GM19467 (cell line): ENCODE measurements at regions not wholly inside any gene's neighbourhood (a gene's known extent, or its start where the extent isn't known, plus 50 kb on each side); places are given as distances from the start of the nearest gene placed in this dataset.

Experiments
- ATAC-seq: cut with Tn5 transposase; IDR thresholded peaks from one replicate; pipeline ENCODE4 v1.9.1; 2021; ENCODE audit warnings: mild to moderate bottlenecking, moderate library complexity; ENCODE audit not compliant: unreplicated experiment

DNA sequence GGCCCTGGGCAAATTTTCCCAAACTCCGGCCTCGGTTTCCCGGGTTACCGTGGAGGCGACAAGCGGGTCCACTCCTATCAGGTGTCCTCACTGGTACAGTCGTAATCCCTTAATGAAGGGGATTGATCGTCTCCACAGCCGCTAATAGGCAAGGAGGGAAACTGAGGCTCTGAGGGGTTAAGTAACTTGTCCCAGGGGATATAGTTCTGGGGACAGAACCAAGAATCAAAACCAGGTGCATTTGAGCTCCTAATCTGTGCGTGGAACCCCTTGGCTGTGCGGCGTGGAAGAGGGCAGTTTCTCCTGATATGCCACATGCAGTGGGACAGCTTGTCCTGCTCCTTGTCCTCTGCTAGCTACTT, 157.2 kb downstream of the CYRIA start:
- ATAC-seq = no peak

DNA sequence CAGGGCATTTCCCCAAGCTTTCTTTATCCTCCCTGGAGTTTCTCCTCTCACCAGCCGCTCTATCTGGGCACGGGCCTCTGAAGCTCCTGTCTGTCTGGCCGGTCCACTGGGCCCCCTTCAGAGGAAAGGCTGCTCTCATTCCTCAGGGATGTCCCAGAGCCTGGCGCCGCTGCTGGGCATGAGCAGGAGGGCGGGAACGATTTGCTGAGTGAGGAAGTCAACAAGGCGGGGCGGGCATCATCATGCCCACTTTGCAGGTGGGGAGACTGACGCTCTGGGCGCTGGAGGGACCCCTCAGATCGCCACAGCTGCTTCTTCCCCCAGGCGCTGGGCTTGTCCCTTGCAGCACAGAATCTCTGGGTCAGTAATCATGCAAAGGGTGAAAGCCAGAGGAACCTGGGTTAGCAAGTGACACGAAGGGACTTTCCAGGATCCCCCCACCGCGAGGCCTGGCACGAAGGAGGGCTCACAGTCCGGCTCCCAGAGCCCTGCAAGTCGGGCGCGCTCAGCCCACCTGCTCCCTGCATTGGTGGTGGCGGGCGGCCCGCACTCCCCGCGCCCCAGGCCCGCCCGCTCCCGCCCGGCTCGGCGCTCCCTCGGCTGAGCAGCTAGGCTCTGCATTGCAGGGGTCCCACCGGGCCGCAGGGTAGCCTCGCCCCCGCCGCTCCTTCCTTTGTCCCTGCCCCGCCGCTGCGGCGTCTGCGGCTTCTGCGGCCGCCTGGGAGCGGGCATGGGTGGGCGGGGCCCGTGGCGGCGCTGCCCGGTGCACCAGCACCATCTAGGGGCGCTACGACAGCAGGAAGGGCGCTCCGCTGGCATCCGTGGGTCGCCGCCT, 157.8 kb downstream of the CYRIA start:
- ATAC-seq = no peak

DNA sequence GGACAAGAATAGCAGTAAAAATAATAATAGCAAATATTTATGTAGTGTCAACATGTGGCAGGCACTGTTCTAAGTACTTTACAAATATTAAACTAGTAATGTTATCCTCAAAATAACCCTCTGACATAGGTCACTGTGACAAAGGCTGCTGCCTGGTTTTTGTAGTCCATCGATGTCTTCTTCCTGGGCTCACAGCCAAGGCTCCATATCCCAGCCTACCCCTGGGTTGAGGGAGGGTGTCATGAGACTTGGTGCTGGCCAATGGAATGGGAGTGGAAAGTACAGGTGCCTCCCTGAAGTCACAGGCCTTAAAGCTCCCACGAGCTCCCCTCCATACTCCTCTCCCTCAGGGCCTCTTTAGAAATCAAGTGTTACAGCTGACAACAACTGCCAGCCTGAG, 159.3 kb downstream of the CYRIA start:
- ATAC-seq = no peak

DNA sequence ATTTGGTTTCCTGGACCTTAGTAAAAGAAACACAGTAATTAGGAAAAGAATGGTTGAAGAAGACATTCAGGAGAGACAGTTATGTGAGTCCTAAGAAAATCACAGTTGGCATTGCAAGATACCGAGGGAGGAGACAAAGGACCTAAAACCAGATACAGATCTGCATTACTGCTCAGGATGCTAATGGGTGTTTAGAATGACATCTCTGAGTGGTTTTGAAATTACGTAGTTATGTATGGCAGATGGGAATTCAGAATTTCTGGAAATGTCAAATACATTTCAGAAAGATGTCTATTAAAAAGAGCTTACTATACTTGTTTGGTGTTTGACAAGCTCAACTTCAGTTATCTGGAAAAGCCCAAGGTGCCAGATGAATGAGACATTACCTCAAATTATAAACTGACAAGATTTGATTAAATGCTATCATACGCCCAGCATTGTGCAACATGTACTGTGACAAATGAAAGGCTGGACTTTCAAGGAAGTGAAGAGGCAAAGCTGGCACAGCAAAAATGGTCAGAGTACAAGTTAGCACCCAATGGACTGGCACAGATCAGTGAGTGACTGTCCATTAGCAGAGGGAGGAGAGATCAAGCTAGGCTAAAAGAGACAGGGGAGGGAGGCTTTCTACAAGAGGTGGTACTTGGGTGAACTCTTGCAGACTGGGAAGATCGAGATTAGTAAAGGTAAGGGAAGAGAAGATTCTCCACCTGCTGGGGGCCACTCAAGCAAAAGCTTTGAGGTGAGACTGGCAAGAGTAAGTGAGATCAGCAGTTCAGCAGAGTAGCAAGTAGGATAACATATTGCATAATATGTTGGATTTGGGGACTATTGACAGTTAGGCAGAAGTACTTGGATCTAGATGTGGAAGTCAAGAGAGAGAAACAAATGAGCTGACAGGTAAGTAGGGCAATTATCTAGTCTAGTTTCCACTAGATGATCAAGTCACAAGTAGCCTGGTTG, 168.9 kb downstream of the CYRIA start:
- no peak for ATAC-seq

DNA sequence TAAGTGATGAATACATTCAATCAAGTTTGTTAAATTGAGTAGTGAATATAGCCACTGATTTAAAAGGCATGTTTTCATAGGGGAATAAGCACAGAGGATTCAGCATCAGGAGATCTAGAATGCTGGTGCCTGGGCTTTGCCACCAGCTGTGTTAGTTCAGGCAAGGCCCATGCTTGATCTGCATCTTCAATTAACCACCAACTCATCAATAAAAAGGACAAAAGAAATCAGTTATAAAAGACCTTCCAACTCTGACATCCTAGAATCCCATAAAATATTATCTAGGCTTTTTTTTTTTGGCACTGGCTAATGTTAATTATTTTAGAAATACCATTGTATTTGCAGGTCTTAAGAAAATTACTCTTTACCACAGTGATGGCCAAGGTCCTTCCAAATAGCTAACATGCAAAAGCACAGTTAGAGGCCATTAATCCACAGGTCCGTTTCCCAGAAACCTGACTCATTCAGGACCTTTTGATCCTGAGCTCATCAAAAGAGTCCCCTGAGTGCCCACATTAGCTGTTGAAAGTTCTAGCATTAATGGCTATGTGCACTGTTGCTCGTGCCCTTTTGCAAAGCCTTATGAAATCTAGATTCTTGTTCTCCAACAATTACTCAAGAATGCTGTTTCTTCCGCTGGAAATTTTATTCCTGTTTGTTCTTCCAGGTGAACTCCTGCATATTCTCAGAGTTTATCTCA, 170.0 kb downstream of the CYRIA start:
- ATAC-seq = no peak

DNA sequence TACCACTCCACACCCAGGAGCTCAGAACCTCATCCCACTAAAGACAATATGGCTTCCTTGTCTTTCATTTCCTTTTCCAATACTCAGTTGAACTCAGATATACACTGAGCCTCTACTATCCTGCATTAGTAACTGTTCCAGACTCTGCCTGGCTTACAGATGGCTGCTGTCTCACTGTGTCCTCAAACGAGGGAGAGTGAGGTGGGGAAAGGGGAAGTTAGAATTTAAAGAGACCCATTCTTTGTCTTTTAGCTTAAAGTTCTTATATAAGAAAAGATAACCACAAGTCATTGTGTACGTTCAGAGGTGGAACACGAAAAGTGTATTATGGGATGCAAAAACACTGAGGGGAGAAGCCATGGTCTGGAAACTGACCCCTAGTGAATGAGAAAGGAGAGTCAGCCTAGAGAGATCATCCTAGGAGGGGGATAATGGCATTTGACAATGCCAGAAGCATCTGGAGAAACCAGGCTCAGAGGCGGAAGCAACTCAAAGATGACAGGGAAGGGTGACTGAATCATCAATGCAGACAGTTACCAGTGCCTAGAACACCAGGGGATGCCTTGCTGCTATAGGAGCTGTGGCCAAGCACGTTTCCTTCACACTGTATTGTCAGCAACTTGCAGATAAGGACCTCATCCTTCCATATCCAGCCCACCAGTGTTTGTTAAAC, 170.7 kb downstream of the CYRIA start:
- ATAC-seq = no peak

DNA sequence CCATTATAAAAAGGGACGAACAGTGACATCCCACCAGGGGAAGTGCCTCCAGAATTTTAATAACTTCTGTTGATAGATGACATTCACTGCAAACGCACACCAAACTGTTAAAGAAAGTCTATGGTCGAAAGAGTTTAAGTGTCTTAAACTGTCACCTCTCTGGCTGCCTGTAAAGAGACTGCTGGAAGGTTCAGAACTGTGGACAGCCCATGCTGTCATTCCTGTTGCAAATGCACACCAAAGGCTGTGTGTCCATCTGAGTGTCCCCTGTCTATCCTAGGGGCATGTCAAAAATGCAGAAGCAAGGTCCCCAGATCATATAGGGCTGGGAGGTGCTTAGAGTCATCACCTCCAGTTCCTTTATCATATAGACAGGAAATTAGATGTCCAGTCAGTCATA, 171.8 kb downstream of the CYRIA start:
- no peak for ATAC-seq

DNA sequence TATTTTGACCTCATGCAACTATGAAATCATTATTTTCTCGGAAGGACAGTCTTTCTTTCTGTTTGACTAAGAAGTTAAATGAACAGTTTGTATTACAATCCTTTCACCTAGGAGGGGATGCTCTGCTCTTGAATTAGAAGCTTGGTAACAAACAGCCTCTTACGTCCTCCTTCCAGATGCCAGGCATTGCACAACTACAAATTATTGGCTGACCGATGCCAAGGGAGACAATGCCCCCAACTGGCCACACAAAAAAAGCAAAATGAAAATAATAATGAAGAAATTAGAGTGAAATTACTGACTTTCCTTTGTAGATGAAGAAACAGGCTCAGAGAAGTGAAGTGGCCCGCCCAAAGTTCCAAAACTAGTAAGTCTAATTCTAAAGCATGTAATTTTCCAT, 177.9 kb downstream of the CYRIA start:
- ATAC-seq = no peak

DNA sequence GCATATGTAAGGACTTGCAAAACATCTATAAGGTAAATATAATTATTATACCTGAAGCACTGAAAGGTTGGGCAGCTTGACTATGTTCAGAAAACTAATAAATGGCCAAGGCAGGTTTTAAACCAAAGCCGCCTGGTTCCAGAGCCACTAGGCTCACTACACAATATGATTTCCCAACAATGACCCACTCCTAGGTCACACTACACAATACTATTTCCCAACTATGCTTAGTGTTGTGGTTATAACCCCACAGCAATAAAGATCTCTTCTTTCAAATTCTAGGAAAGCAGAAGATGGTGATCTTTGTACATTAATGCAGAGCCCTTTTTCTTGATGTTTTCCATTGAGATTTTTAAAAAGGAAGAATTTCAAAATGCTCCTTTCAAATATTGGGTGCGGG, 180.4 kb downstream of the CYRIA start:
- ATAC-seq = no peak

DNA sequence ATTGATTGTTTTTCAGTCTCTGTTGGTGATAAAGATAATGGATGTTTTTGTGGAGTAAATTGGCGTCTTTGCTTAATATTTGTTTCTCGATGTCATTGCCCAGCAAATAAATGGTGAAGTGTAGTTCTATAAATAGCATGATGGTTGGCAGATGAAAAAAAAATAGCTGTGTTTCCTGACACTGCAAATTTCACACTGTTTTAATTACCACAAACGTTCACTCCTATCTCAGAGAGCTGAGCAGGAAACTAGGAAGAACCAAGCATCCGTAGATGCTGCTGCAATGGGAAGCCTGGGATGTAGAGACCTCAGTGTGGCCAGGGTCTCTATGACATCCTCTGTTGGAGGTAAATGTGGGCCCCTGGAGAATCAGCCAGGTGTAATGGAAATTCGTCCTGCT, 183.2 kb downstream of the CYRIA start:
- ATAC-seq = no peak

DNA sequence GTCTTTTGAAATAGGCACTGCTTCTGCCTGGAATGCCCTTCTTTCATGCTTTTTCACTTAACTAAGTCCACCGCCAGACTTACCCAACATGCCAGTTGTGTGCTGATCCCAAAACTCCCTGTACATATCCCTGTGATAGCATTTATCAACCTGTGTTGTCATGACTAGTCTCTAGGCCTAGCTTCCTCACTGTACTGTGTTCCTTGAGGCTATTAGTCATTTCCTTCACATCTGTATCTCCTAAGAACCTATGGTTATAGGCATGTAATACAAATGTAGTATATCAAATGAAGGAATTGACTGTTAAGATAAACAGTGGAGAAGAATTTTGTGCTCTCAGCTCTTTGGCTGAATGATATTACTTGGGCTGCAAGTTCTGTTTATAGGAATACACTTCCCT, 184.3 kb downstream of the CYRIA start:
- no peak for ATAC-seq

DNA sequence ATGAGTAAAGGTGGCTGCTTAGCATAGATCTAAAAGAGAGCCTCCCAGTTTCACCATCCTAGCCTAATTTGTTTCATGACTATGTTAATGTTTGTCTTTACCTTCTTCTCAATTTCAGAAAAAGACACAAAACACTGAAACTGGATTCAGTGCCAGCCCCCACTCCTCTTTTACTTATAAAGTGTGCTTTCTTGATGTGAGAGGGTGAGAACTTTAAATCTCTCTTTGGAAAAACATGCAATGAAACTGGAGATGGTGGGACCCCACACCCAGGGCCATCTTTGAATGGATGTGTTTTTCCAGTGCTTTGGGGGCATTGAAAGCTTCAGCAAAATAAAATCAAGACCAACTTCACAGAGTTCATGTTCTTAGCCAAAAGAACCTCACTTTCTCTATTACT, 185.9 kb downstream of the CYRIA start:
- ATAC-seq = no peak

DNA sequence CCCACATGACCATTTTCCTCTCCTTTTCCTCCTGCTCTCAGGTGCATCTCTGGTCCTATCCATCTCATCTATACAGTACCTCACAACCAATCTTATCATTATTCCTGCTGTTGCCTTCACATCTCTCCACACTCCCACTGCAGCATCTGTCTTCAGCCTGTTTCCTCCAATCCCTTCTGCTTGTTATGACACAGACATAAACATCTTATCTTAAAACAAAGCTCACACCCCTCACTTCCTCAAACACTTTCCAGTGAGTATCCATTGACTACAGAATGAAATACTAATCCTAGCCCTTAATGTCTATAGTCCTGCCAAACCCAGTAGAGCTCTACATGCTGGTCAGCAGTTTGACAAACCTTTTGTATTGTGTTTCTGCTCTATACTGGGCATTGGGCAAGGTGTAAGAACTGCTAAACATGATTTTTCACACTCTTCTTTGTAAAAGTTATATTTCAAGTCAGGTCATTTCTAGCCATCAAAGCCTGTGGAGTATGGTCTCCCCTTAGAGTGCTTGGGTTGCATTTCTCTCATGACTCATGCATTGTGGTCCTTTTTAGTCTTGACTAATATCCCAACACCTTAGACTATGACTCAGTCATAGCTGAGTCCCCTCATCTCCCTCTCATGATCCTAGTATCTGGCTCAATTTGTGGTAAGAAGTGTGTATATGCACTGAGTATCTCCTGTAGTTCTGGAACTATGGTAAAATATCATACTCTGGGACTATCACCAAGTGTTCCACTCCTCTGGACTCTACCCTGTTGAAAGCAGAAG, 187.0 kb downstream of the CYRIA start:
- no peak for ATAC-seq

DNA sequence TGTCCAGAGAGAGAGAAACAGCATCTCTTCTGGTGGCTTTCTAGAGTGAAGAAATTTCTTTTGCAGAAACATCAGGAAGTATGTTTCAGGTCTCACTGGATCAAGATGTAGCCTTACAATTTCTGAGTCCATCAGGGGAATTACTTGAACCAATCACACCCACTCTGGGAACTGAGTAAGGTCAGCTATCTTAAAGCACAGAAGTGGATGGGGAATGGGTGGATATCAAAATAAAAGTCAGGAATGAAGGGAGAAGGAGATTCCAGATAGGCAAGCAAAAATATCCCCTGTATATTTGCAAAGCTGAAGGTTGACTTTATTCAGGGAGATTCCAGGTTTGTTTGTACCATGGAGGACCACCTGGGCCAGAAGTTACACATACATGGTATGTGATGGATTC, 188.0 kb downstream of the CYRIA start:
- no peak for ATAC-seq

DNA sequence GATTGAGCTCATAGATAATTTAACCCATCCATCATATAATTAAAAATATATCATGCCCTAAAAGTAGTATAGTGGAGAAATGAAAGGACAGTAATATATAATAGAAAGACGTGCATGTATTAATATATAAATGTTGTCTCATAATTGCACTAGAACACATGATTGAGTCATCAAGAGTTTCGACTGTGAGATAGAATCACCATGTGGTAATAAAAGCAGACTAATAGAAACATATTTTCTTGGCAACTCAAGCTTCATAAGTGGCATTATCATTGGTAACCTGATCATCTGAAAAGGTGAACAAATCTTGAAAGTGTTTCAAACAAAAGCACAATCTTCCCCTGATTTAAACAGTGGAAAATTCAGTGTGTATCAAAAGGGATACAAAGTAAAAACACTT, 188.8 kb downstream of the CYRIA start:
- ATAC-seq = no peak

DNA sequence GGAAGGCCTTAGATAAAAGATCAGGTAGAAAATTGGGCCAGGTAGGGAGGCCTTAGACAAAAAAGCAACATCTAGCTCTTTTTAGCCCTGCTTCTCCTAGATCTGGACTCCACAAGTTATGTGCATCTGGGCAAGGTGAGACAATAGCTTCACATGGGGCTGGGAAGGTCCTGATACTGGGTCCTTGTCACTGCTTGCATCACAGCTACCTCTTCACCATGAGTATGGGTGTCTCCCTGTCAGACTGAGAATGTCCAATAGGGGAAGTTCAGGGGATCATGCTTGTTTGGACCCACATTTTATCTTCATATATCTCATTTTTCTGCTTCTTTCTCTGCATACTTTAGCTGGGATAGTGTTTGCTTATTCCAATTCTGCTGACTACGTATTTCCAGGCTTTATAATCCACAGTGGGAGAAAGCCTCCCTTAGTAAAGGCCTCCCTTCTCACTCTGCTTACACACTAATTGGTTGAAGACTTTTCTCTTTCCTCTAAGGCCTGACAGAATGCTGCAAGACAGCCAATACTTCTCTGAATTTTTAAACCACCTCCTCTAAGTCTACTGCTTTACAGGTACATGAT, 189.6 kb downstream of the CYRIA start:
- no peak for ATAC-seq

DNA sequence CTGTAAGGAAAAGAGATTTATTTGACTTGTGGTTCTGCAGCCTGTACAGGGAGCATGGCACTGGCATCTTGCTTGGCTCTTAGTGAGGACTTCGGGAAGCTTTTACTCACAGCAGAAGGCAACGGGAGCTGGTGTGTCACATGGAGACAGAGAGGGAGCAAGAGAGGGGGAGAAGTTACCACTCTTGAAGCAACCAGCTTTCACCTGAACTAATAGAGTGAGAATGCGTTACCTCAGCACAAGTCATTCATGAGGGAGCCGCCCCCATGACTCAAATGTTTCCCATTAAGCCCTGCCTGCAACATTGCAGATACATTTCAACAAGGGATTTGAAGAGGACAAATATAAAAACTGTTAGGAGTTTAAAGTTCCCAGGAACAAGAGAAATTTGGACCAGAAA, 190.0 kb downstream of the CYRIA start:
- no peak for ATAC-seq

DNA sequence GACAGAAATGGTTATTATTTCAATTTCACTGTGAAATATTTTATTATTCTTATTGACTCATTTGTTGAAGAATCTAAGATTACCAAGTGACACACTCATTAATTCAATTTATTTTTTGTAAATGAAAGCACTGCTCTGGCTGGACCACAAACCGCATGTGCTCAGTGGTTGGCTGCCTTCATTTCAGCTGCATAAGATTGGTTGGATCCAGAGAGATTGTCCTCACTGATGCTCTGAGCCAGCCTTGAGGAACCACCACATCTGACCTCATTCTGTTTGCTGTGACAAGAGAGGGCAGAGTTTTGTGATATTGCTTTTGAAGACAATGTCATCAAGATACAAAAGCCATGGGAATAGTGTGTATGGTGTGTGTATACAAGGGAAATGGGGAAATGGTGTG, 192.1 kb downstream of the CYRIA start:
- no peak for ATAC-seq

DNA sequence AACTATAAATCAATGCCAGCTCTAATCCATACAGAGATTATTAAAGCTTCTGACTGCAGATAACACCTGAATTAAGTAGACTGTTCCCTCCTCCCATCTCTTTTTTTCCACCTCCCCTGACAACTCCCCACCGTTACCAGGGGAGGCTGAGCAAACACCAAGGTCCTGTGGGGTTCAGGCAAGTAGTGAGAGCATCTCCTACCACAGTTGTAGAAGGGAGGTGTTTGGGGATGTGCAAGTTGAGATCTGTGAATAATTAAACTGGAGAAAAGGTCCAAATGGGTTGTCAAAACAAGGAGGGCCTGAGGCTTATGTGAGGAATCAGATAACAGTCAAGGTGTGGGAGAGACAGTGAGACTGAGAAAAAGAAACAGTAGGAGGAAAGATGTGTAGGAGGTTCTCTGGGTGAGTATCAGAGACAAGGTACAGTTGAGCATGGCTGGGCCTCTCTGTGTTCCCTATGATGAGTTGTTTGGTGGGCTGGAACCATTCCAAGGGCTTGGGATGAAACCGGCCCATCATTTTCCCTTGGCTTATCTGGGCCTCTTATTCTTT, 194.6 kb downstream of the CYRIA start:
- no peak for ATAC-seq

DNA sequence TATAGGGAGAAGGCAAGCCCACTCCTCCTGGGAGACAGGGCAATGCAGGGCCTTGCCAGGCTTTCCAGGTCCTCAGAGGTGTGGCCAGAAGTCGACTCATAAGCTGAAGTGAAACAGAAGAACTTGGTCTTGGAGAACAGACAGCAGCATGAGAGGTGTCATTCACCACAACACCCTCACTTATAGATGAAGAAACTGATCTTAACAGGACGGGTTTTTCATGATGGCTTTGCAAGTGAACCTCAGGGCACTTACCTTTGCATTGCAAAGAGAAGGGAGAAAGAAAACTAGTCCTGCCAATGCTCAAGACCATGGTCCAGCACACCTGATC, 198.8 kb downstream of the CYRIA start:
- ATAC-seq = no peak
